H1 (cell line): ENCODE measurements at regions not wholly inside any gene's neighbourhood (a gene's known extent, or its start where the extent isn't known, plus 50 kb on each side); places are given as distances from the start of the nearest gene placed in this dataset.

Source experiments
- CTCF ChIA-PET: fragments of 300-600 bp; sonication (Branson Sonifier 250); formaldehyde crosslinking; loops from one replicate; lab custom pipeline; 2021; ENCODE audit not compliant: partially characterized antibody; lab: Charles Lee
- POLR2A ChIA-PET: fragments of 300-600 bp; sonication (Branson Sonifier 250); formaldehyde crosslinking; loops from one replicate; lab custom pipeline; 2021; ENCODE audit warnings: inconsistent platforms; ENCODE audit not compliant: partially characterized antibody; lab: Charles Lee
- DNase-seq, 2 experiments: peaks; one replicate each; pipeline versions ENCODE4 v3.0.0 to v3.0.0-alpha.2; 2010 to 2022; ENCODE audit warnings: low spot score in 2 of 2, low read depth in 1 of 2, mixed read lengths in 1 of 2
- FAIRE-seq: peaks from 2 replicates; lab custom pipeline; 2011; peaks lifted over from hg19 to GRCh38; lab: Jason Lieb, UNC
- H2AFZ ChIP-seq: 2 replicates; pipeline ENCODE4 v1.8.1; 2012; ENCODE audit warnings: low read length, inconsistent platforms
- H2AK5ac ChIP-seq: 2 replicates; pipeline ENCODE4 v1.6.1; 2013; ENCODE audit warnings: low read depth, low read length
- H2BK120ac ChIP-seq: replicated peaks from 2 replicates; pipeline ENCODE3; 2013; ENCODE audit warnings: low read depth, low read length, inconsistent platforms
- H2BK12ac ChIP-seq: 2 replicates; pipeline ENCODE4 v1.6.1; 2013; ENCODE audit warnings: low read depth, low read length
- H2BK15ac ChIP-seq: 2 replicates; pipeline ENCODE4 v1.6.1; 2013; ENCODE audit warnings: low read length
- H2BK20ac ChIP-seq: 2 replicates; pipeline ENCODE4 v1.6.1; 2013; ENCODE audit warnings: low read length
- H2BK5ac ChIP-seq: 2 replicates; pipeline ENCODE4 v1.6.1; 2013; ENCODE audit warnings: low read depth, low read length
- H3K14ac ChIP-seq: 2 replicates; pipeline ENCODE4 v1.6.1; 2013; ENCODE audit warnings: inconsistent platforms; ENCODE audit not compliant: insufficient read length
- H3K18ac ChIP-seq: 2 replicates; pipeline ENCODE4 v1.6.1; 2013; ENCODE audit warnings: low read length; ENCODE audit errors: extremely low read depth
- H3K23ac ChIP-seq: 2 replicates; pipeline ENCODE4 v1.6.1; 2013; ENCODE audit warnings: inconsistent platforms; ENCODE audit not compliant: insufficient read length
- H3K23me2 ChIP-seq: 2 replicates; pipeline ENCODE4 v1.6.1; 2013; ENCODE audit warnings: low read depth, low read length
- H3K27ac ChIP-seq: 2 replicates; pipeline ENCODE4 v1.6.1; 2011; ENCODE audit warnings: low read depth, low read length, inconsistent platforms
- H3K27me3 ChIP-seq, 4 experiments: replicated peaks in 1 of 4; 1 replicate in 1 of 4; 2 replicates in 3 of 4; pipeline versions ENCODE4 v1.6.1 to v1.8.1; 2011 to 2013; ENCODE audit warnings: low read length in 3 of 4, mild to moderate bottlenecking in 3 of 4, inconsistent platforms in 2 of 4, mixed read lengths in 2 of 4, moderate library complexity in 1 of 4; ENCODE audit not compliant: control insufficient read depth in 3 of 4, insufficient read depth in 3 of 4; ENCODE audit errors: extremely low read depth in 1 of 4
- H3K36me3 ChIP-seq, 4 experiments: 2 replicates each; pipeline versions ENCODE4 v1.6.1 to v1.8.1; 2011 to 2013; ENCODE audit warnings: mild to moderate bottlenecking in 4 of 4, low read length in 3 of 4, moderate library complexity in 2 of 4, control low read depth in 1 of 4, inconsistent platforms in 1 of 4; ENCODE audit not compliant: insufficient read depth in 4 of 4, control insufficient read depth in 2 of 4
- H3K4ac ChIP-seq: replicated peaks from 2 replicates; pipeline ENCODE3; 2013; ENCODE audit warnings: low read length, low read depth, mixed read lengths, inconsistent platforms; ENCODE audit not compliant: insufficient read length
- H3K4me1 ChIP-seq, 4 experiments: replicated peaks in 1 of 4; 1 replicate in 1 of 4; 2 replicates in 3 of 4; pipeline versions ENCODE4 v1.6.1 to v1.8.1; 2011 to 2013; ENCODE audit warnings: low read length in 3 of 4, inconsistent platforms in 2 of 4, mixed read lengths in 1 of 4; ENCODE audit not compliant: insufficient read depth in 4 of 4, control insufficient read depth in 3 of 4
- H3K4me2 ChIP-seq, 2 experiments: 2 replicates each; pipeline versions ENCODE4 v1.6.1 to v1.8.1; 2011 to 2013; ENCODE audit warnings: low read depth in 2 of 2, low read length in 2 of 2, control low read depth in 1 of 2, inconsistent platforms in 1 of 2, mild to moderate bottlenecking in 1 of 2; ENCODE audit not compliant: insufficient read depth in 1 of 2
- H3K4me3 ChIP-seq, 4 experiments: fragments of 200-600, 300-600 bp in 1 of 4; sonication (generic), shearing (Covaris generic), sonication (Bioruptor Twin) in 1 of 4; 2 replicates each; pipeline versions ENCODE4 v1.5.1 to v1.8.1; 2011 to 2016; ENCODE audit warnings: low read length in 4 of 4, low read depth in 3 of 4, control low read depth in 2 of 4, inconsistent platforms in 2 of 4, mild to moderate bottlenecking in 2 of 4, mixed read lengths in 1 of 4, moderate library complexity in 1 of 4; ENCODE audit not compliant: insufficient read depth in 2 of 4; ENCODE audit errors: extremely low read depth in 1 of 4
- H3K56ac ChIP-seq: replicated peaks from 2 replicates; pipeline ENCODE3; 2013; ENCODE audit warnings: low read depth, mild to moderate bottlenecking, mixed read lengths, low read length, inconsistent platforms; ENCODE audit not compliant: insufficient read length
- H3K79me1 ChIP-seq: 2 replicates; pipeline ENCODE4 v1.6.1; 2013; ENCODE audit warnings: low read depth, low read length, control low read depth
- H3K79me2 ChIP-seq, 2 experiments: 2 replicates each; pipeline versions ENCODE4 v1.6.1 to v1.8.1; 2012 to 2013; ENCODE audit warnings: low read length in 2 of 2, mild to moderate bottlenecking in 2 of 2, inconsistent platforms in 1 of 2; ENCODE audit not compliant: insufficient read depth in 2 of 2, control insufficient read depth in 1 of 2
- H3K9ac ChIP-seq, 4 experiments: replicated peaks in 1 of 4; 1 replicate in 1 of 4; 2 replicates in 3 of 4; pipeline versions ENCODE4 v1.6.1 to v1.8.1; 2011 to 2013; ENCODE audit warnings: low read depth in 3 of 4, low read length in 3 of 4, control low read depth in 2 of 4, mild to moderate bottlenecking in 2 of 4, moderate library complexity in 2 of 4, inconsistent platforms in 1 of 4; ENCODE audit errors: extremely low read depth in 1 of 4
- H3K9me3 ChIP-seq, 2 experiments: 2 replicates each; pipeline versions ENCODE4 v1.6.1 to v1.8.1; 2012 to 2013; ENCODE audit warnings: mild to moderate bottlenecking in 2 of 2, moderate library complexity in 2 of 2, control low read depth in 1 of 2, inconsistent platforms in 1 of 2, low read depth in 1 of 2, low read length in 1 of 2, mixed read lengths in 1 of 2; ENCODE audit not compliant: insufficient read depth in 2 of 2
- H4K20me1 ChIP-seq, 2 experiments: replicated peaks in 1 of 2; 2 replicates each; pipeline versions ENCODE3 to v1.8.1; 2011 to 2013; ENCODE audit warnings: inconsistent platforms in 2 of 2, low read length in 2 of 2, mild to moderate bottlenecking in 1 of 2; ENCODE audit not compliant: insufficient read depth in 2 of 2, control insufficient read depth in 1 of 2
- H4K5ac ChIP-seq: 2 replicates; pipeline ENCODE4 v1.6.1; 2013; ENCODE audit warnings: low read length, low read depth, mixed read lengths, inconsistent platforms; ENCODE audit not compliant: insufficient read length
- H4K8ac ChIP-seq: 2 replicates; pipeline ENCODE4 v1.8.0; 2013; ENCODE audit warnings: mild to moderate bottlenecking, moderate library complexity, low read length, inconsistent platforms; ENCODE audit not compliant: insufficient read depth; ENCODE audit errors: extremely low read depth
- H4K91ac ChIP-seq: replicated peaks from 2 replicates; pipeline ENCODE3; 2013; ENCODE audit warnings: low read length, mixed read lengths, inconsistent platforms; ENCODE audit not compliant: insufficient read length
- CBX8 ChIP-seq: fragments of 300-800, 300-1000 bp; sonication (generic); IDR thresholded peaks from 2 replicates; pipeline ENCODE4 v1.7.1; 2016; ENCODE audit warnings: low read depth, low read length, borderline replicate concordance
- CEBPB ChIP-seq: IDR thresholded peaks from 2 replicates; pipeline ENCODE4 v1.6.1; 2012; ENCODE audit warnings: low read depth, low read length
- FOSL1 ChIP-seq: IDR thresholded peaks from 2 replicates; pipeline ENCODE4 v1.6.1; 2011; ENCODE audit warnings: mild to moderate bottlenecking, low read depth, low read length, moderate library complexity; ENCODE audit not compliant: insufficient read depth
- GABPA ChIP-seq: IDR thresholded peaks from 2 replicates; pipeline ENCODE4 v1.6.1; 2011; ENCODE audit warnings: mild to moderate bottlenecking, low read length, moderate library complexity, borderline replicate concordance; ENCODE audit not compliant: insufficient read depth
- KDM5A ChIP-seq: fragments of 200-600 bp; IDR thresholded peaks from 2 replicates; pipeline ENCODE4 v1.7.1; 2012; ENCODE audit warnings: mild to moderate bottlenecking, low read length, inconsistent platforms, mixed read lengths
- POU5F1 ChIP-seq: IDR thresholded peaks from 2 replicates; pipeline ENCODE4 v1.6.1; 2011; ENCODE audit warnings: low read depth, mild to moderate bottlenecking, low read length, moderate library complexity
- RNF2 ChIP-seq: fragments of 200-900, 300-1000 bp; sonication (generic); IDR thresholded peaks from 2 replicates; pipeline ENCODE4 v1.7.1; 2016; ENCODE audit warnings: borderline replicate concordance, low read depth, mild to moderate bottlenecking, antibody characterized with exemption, low read length; ENCODE audit not compliant: poor library complexity, severe bottlenecking; ENCODE audit errors: missing control alignments
- RXRA ChIP-seq: IDR thresholded peaks from 2 replicates; pipeline ENCODE4 v1.6.1; 2011; ENCODE audit warnings: low read depth, mild to moderate bottlenecking, low read length, moderate library complexity; ENCODE audit not compliant: insufficient read depth
- SIN3A ChIP-seq, 2 experiments: IDR thresholded peaks in 1 of 2; conservative IDR thresholded peaks in 1 of 2; 2 replicates each; pipeline ENCODE4 v1.6.1; 2011 to 2012; ENCODE audit warnings: low read length in 2 of 2, improper control_type of control experiment in 1 of 2, low read depth in 1 of 2, mild to moderate bottlenecking in 1 of 2
- SIRT6 ChIP-seq: IDR thresholded peaks from one replicate; pipeline ENCODE4 v1.7.1; 2012; ENCODE audit warnings: low read length, inconsistent platforms
- SIX5 ChIP-seq: IDR thresholded peaks from 2 replicates; pipeline ENCODE4 v1.6.1; 2011; ENCODE audit warnings: mild to moderate bottlenecking, low read depth, low read length
- TAF7 ChIP-seq: optimal IDR thresholded peaks from 2 replicates; pipeline ENCODE3; 2011; ENCODE audit warnings: low read depth, mild to moderate bottlenecking, inconsistent platforms, low read length, moderate library complexity, borderline replicate concordance
- YY1 ChIP-seq: IDR thresholded peaks from 2 replicates; pipeline ENCODE4 v1.6.1; 2011; ENCODE audit warnings: low read depth, mild to moderate bottlenecking, low read length
- WGBS, 2 experiments: shearing (Covaris generic) in 1 of 2; methylation state at CpG; one replicate each; pipeline versions ENCODE4 v1.1.6 to v1.1.7; 2013 to 2015; ENCODE audit warnings: low lambda C conversion rate in 2 of 2, mixed read lengths in 2 of 2, inconsistent platforms in 1 of 2, low coverage in 1 of 2, missing lambda C conversion rate in 1 of 2; ENCODE audit not compliant: insufficient replicate concordance in 2 of 2, insufficient coverage in 1 of 2, insufficient read length in 1 of 2; ENCODE audit errors: extremely low coverage in 1 of 2, missing lambda C conversion rate in 1 of 2; 5-methylcytosine and 5-hydroxymethylcytosine counted together
- TF ChIP-seq, protein P1 (sequence below): IDR thresholded peaks from 2 replicates; pipeline ENCODE4 v1.6.1; 2012; ENCODE audit warnings: inconsistent platforms

- Histone ChIP-seq H2BK12ac (no peak overlapping the region), H2BK5ac (no peak overlapping the region), H3K9ac (no peak overlapping the region), H3K4me3 (no peak overlapping the region), H3K79me1 (no peaks in the 10 kb centered on the region), H3K56ac (no peak overlapping the region), H2BK120ac (no peak overlapping the region), H3K4me1 (peaks cover 0 to 6% (median 0%) of the 10 kb centered on the region in 4 experiments; a peak in 1 of 7 replicates), H3K9me3 (no peaks in the 10 kb centered on the region), H3K27ac (no peak overlapping the region), H3K23ac (no peak overlapping the region), H3K4me2 (no peak overlapping the region), H2BK20ac (no peak overlapping the region), H3K14ac (no peak overlapping the region), H2BK15ac (no peak overlapping the region), H3K27me3 (no peaks in the 10 kb centered on the region), H3K79me2 (no peaks in the 10 kb centered on the region), H3K23me2 (no peaks in the 10 kb centered on the region), H4K8ac (no peak overlapping the region), H4K5ac (no peak overlapping the region), H3K18ac (no peak overlapping the region), H4K20me1 (no peaks in the 10 kb centered on the region), H2AFZ (no peak overlapping the region), H2AK5ac (no peak overlapping the region), H3K36me3 (no peaks in the 10 kb centered on the region), H3K4ac (no peak overlapping the region), H4K91ac (no peak overlapping the region)
- 93% methylated on average over 3 of the region's 3 CpGs; no CpG with 5 or more reads in 1 of the 2 experiments for WGBS, 2 experiments
- CTCF ChIA-PET = interaction anchor here (1.0 to 1.1 kb wide), 3 partner anchors 9 to 69 kb away, joined by 3 to 5 read pairs (median 3); no protein-coding TSS in a partner anchor
- FAIRE-seq (no peak), DNase-seq (no peak)
- POLR2A ChIA-PET = no interaction called here
- TF ChIP-seq YY1 (no peak), SIX5 (no peak), GABPA (no peak), CEBPB (no peak), KDM5A (no peak), TAF7 (no peak), CBX8 (no peak), SIN3A (conservative IDR thresholded peaks at IDR 0.05 in 1 of 2, IDR thresholded peaks at IDR 0.05 in 1 of 2; ENCODE audit: low read depth in 1 of 2, low read length in 2 of 2) (no peak), POU5F1 (no peak), RNF2 (no peak), RXRA (no peak), SIRT6 (no peak), FOSL1 (no peak)
- TF ChIP-seq, protein P1, sequence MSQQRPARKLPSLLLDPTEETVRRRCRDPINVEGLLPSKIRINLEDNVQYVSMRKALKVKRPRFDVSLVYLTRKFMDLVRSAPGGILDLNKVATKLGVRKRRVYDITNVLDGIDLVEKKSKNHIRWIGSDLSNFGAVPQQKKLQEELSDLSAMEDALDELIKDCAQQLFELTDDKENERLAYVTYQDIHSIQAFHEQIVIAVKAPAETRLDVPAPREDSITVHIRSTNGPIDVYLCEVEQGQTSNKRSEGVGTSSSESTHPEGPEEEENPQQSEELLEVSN = no peak
Observed at GRCh38 chr7:12508005-12508404, 62.5 kb upstream of the SCIN start.
